ENCODE measurements at regions not wholly inside any gene's neighbourhood (a gene's known extent, or its start where the extent isn't known, plus 50 kb on each side); places are given as distances from the start of the nearest gene placed in this dataset.

DNA sequence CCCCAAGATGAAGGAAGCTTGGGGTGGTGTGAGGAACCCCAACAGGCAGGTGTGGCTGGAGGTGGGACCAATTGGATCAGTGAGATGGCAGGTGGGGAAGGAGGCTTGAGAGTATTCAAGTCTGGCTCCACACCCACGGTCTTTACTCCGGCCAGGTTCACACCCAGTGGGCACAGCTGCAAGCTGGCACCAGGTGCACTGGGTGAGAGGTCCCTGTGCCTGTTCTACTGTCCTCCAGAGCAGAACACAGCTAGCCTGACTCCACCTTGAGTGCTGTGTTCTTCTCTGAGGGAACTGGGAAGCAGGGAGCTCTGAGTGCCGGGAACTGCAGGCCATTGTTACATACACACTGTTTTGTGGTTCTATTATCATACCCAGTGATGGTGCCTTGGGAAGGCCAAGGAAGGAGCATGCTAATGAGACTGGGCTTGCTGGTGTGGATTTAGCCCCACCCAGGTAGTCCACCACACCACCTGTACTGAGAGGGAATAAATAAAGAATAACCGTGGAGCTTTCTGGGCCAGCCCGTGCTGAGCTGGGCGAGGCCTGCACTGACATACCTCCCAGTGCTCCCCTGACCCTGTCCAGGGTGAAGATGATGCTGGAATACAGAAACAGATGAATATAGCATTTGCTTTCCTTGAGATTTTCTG, 93.4 kb downstream of the ABHD5 start:
- no peaks in the 10 kb centered on the region for H3K4me1 Mint-ChIP-seq
- H3K27ac Mint-ChIP-seq: no peak overlapping the region
- TF ChIP-seq, protein P1, sequence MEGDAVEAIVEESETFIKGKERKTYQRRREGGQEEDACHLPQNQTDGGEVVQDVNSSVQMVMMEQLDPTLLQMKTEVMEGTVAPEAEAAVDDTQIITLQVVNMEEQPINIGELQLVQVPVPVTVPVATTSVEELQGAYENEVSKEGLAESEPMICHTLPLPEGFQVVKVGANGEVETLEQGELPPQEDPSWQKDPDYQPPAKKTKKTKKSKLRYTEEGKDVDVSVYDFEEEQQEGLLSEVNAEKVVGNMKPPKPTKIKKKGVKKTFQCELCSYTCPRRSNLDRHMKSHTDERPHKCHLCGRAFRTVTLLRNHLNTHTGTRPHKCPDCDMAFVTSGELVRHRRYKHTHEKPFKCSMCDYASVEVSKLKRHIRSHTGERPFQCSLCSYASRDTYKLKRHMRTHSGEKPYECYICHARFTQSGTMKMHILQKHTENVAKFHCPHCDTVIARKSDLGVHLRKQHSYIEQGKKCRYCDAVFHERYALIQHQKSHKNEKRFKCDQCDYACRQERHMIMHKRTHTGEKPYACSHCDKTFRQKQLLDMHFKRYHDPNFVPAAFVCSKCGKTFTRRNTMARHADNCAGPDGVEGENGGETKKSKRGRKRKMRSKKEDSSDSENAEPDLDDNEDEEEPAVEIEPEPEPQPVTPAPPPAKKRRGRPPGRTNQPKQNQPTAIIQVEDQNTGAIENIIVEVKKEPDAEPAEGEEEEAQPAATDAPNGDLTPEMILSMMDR (IDR thresholded peaks at IDR 0.05; ENCODE audit: unreplicated experiment in 3 of 3): no peak
- H3K9me3 Mint-ChIP-seq: peaks cover under 1% of the 10 kb centered on the region
- H3K4me3 Mint-ChIP-seq: no peak overlapping the region
- no peaks in the 10 kb centered on the region for H3K36me3 Mint-ChIP-seq (ENCODE audit: low read depth)
- peaks cover 23% of the 10 kb centered on the region for H3K27me3 Mint-ChIP-seq (ENCODE audit: low read depth)

DNA sequence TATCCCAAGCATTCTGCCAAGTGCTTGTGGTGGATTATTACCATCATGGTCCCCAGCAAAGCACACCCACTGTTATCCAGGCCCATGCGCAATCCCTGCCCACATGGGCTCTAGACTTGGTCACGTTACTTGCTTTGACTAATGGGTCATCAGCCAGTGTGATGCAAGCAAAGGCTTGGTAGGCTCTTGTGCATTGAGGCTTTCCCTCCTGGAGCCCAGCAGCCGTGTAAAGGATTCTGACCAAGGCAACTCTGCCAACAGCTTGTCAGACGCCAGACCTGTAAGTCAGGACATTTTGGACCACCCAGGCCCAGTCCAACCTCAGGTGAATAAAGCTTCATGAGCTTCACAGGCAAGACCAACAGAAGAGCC, 93.9 kb downstream of the ABHD5 start:
- no peak overlapping the region for H3K4me3 Mint-ChIP-seq
- H3K27ac Mint-ChIP-seq: no peak overlapping the region
- TF ChIP-seq, protein P1 (IDR thresholded peaks at IDR 0.05; ENCODE audit: unreplicated experiment in 3 of 3): no peak
- no peaks in the 10 kb centered on the region for H3K36me3 Mint-ChIP-seq (ENCODE audit: low read depth)
- no peaks in the 10 kb centered on the region for H3K4me1 Mint-ChIP-seq
- no peaks in the 10 kb centered on the region for H3K9me3 Mint-ChIP-seq
- peaks cover 28% of the 10 kb centered on the region for H3K27me3 Mint-ChIP-seq (ENCODE audit: low read depth)

DNA sequence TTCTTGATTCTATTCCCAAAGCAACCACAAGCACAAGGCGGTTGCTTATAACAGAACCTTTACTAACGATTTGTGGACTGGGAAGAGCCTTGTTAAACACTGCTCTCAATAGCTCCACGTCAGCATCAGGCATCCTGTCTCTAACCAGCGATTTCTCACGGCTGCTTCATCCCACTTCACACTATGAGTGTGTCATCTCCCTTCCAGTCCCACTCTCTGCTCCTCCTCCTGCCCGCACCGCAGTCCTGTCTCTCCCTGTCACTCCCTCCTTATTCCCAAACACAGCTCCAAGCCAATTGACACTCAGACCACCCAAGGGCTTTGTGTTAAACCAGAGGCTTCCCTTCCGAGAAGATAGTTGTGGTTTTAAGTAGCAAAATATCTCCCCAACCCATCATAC, 94.8 kb downstream of the ABHD5 start:
- no peaks in the 10 kb centered on the region for H3K36me3 Mint-ChIP-seq (ENCODE audit: low read depth)
- H3K27ac Mint-ChIP-seq: no peak overlapping the region
- TF ChIP-seq, protein P1 (IDR thresholded peaks at IDR 0.05; ENCODE audit: unreplicated experiment in 3 of 3): no peak
- H3K9me3 Mint-ChIP-seq: no peaks in the 10 kb centered on the region
- H3K27me3 Mint-ChIP-seq (ENCODE audit: low read depth): peaks cover 37% of the 10 kb centered on the region
- H3K4me3 Mint-ChIP-seq: no peak overlapping the region
- H3K4me1 Mint-ChIP-seq: no peaks in the 10 kb centered on the region

DNA sequence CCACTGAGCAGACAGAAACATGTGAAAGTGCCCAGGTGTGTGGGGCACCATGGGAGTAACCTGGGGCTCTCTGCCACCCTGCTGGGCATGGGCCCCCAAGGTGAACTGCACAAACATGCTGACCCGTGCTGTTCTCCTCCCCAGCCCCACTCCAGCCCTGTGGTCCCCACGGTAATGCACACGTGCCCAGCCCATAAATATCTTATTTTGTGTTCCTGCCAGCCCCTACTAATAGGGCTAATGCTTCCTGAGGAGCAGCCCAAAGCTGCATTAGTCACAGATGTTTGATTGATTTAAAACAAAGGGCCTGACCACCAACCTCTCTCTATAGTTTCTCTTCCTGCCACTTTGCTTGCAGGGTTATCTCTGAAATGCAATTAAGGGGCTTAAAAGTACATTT, 95.4 kb downstream of the ABHD5 start:
- Mint-ChIP-seq H3K9me3 (no peaks in the 10 kb centered on the region), H3K4me1 (no peaks in the 10 kb centered on the region), H3K27me3 (ENCODE audit: low read depth) (peaks cover 43% of the 10 kb centered on the region), H3K4me3 (no peak overlapping the region), H3K36me3 (ENCODE audit: low read depth) (no peaks in the 10 kb centered on the region), H3K27ac (no peak overlapping the region)
- TF ChIP-seq, protein P1 (IDR thresholded peaks at IDR 0.05; ENCODE audit: unreplicated experiment in 3 of 3): no peak

DNA sequence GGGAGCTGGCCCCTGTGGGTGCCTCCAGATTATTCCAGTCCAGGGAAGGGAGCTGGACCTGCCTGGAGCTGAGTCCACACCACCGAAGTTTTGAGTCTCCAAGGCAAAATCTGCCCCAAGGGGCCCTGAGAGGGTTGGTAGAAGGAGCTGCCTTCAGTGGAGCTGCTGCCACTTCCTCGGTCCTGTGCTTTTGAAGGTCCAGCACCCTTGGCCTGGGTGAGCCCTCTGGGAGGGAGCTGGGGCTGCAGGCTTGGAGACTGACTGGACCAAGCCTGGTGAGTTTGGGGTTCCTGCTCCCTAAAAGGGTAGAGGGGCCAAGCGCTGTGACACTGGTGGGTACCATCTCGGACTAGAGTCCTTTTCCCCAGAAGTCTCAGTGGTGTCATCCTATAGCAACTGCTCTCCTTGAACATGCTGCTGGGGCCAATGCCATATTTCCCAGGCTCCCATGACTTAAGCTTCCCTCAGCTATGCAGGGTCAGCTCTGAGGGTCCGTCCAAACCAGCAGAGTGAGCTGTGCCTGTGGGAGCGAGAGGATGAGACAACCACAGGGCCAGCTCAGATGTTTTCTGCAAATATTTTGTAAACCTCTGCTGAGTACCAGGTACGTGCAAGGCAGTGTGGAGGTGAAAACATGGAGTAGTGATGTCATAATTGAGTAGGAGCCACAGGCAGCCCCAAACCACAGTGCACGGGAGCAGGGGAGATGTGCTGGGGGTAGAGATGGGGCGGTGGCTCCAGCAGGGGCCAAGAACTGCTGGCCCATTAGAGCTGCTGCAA, 96.0 kb downstream of the ABHD5 start:
- TF ChIP-seq, protein P1 (IDR thresholded peaks at IDR 0.05; ENCODE audit: unreplicated experiment in 3 of 3): no peak
- H3K4me3 Mint-ChIP-seq: no peak overlapping the region
- no peaks in the 10 kb centered on the region for H3K9me3 Mint-ChIP-seq
- H3K36me3 Mint-ChIP-seq (ENCODE audit: low read depth): no peaks in the 10 kb centered on the region
- no peak overlapping the region for H3K27ac Mint-ChIP-seq
- no peaks in the 10 kb centered on the region for H3K4me1 Mint-ChIP-seq
- H3K27me3 Mint-ChIP-seq (ENCODE audit: low read depth): peaks cover 41% of the 10 kb centered on the region

DNA sequence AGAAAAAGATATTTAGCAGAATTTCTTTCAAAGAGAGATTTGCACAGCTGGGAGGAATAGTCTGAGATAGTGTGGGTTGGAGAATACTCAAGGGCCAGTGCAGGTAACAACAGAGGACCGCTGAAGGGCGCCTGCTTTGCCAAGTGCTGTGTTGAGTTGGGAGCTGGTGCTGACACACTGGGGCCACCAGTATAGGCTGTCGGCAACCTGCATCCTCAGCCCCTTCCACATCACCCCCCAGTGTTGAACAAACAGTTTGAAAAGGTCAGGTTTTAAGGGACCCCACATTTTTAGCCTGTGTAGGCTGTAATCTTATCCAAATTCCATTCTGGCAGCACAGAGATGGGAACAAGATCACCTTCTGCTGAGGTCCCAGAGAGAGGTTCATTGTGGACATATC, 96.6 kb downstream of the ABHD5 start:
- peaks cover 38% of the 10 kb centered on the region for H3K27me3 Mint-ChIP-seq (ENCODE audit: low read depth)
- no peaks in the 10 kb centered on the region for H3K4me1 Mint-ChIP-seq
- TF ChIP-seq, protein P1 (IDR thresholded peaks at IDR 0.05; ENCODE audit: unreplicated experiment in 3 of 3): no peak
- no peak overlapping the region for H3K27ac Mint-ChIP-seq
- no peaks in the 10 kb centered on the region for H3K9me3 Mint-ChIP-seq
- no peak overlapping the region for H3K4me3 Mint-ChIP-seq
- no peaks in the 10 kb centered on the region for H3K36me3 Mint-ChIP-seq (ENCODE audit: low read depth)
